IPS-18c (cell line): ENCODE measurements at regions not wholly inside any gene's neighbourhood (a gene's known extent, or its start where the extent isn't known, plus 50 kb on each side); places are given as distances from the start of the nearest gene placed in this dataset.
A peak's percentile ranks its signal among the peaks of the same experiment; 100 is the strongest.
"Not testable (repeated sequence)": the region's sequence is repeated elsewhere in the genome, so short reads cannot be mapped to it uniquely, and the experiment has no call there.

Source experiments
- H3K4me3 ChIP-seq: 2 replicates; pipeline ENCODE4 v1.7.0; 2013; ENCODE audit warnings: low read depth, mild to moderate bottlenecking, low read length, moderate library complexity; ENCODE audit not compliant: insufficient read depth
- H3K9me3 ChIP-seq: one replicate; pipeline ENCODE4 v1.6.1; 2013; ENCODE audit warnings: mild to moderate bottlenecking, low read length, moderate library complexity; ENCODE audit not compliant: control insufficient read depth, insufficient read depth

DNA sequence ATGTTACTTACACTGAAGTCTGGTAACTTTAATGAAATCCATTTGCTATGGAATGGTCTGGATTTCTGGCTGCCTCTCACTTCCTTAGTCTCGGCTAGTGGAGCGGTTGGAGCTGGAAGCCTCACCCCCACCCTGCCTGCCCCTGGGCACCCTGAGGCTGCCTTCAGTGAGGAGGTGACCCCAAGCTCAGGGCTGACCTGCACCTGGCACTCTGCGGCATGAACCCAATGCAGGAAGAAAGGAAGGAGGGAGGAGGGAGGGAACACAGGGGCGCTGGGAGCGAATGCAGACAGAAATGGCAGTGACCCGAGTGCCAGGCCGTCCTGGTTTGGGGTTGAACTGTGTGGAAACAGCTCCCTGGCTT is 353.1 kb downstream of the TMEM121 start:
- Histone ChIP-seq H3K9me3 (peaks cover 53% of the 10 kb centered on the region), H3K4me3 (no peak overlapping the region)

DNA sequence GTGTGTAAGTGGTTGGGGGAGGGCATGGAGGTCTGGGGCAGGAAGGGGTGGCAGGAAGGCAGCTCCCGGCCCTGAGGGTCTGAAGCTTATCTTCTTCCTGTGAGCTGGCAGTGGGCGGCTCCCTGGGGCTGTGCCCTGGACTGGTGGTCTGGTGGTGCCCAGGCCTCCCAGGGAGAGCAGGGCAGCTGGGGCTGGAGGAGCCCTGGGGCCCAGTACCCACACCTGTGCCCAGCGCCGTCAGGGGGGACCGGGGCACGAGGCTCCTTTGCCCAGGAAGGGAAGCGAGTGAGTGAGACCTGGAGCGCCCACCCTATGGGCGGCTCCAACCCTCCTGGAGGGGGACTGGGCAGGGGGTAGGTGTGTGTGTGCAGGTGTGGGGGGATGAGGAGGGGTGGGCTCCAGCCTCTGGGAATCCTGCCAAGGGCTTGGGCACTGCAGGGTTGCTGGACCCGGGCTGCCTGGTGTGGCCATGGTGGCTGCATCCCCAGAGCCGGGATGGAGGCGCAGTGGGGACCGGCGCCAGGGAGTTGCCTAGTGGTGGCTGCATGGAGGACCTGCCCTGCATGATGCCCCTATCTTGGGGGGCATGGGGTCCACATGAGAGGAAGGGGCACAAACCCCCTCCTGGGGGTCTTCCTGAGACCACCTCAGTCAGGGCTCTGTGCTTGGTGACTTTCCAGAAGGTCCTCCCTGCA is 353.6 kb downstream of the TMEM121 start:
- no peak overlapping the region for H3K4me3 ChIP-seq
- peaks cover 57% of the 10 kb centered on the region for H3K9me3 ChIP-seq

DNA sequence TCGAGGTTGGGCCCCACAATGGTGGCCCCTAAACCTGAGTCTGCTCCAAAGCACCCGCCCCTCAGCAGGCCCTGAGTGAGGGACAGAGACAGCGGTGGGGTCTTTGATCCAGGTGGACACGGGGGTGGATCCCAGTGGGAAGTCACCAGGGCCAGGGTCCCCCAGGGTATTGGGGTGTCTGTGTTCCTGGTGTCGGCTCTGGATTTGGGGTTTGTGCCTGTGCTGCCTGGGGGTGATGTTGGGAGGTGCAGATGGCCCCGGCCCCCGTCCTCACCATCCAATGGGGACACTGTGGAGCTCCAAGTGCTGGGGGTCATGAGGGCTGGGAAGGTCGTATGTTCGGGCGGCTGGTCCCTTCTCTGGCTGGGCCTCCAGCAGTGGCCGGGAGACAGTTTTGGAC is 354.2 kb downstream of the TMEM121 start:
- H3K9me3 ChIP-seq = peaks cover 60% of the 10 kb centered on the region
- H3K4me3 ChIP-seq = no peak overlapping the region

DNA sequence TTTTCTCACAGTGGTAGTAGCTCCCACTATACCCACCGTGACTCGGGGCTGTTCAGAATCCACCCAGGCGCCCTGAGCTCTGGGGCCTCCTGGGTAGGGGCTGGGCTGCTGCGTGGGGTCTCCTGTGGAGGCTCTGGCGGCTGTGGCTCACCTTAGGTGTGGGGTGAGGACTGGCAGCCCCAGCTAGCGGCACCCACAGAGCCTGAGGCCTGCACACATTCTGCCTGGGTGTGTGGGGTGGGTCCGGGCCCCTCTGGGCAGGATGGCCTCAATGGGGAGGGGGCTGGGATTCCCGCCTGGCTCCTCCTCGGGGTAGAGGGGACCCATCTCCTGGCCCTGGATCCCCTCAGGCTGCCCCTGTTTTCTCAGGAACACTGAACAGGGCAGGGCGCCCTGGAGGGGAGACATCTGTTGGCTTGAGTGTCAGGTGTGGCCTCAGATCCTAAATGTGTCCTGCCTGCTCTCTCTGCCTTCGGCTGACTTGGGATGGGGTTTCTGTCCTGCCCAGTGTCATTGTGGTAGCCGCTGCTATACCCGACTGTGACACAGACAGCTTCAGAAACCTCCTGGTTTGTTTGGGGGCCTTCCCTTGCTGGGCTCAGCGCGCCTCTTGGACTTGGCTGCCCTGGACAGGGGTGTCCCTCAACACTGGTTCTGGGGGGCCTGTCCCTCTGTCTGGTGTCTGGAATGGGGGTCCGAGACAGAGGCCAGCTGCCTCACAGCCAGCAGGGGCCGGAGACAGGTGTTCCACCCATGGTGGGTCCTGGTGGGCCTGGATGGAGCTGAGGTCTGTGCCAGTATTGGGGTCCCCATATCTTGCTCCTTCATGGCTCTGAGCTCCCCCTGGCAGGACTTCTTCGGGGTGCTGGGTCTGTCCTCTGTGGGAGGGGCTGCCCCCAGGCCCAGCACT is 354.9 kb downstream of the TMEM121 start:
- Histone ChIP-seq H3K9me3 (peaks cover 61% of the 10 kb centered on the region), H3K4me3 (no peak overlapping the region)

DNA sequence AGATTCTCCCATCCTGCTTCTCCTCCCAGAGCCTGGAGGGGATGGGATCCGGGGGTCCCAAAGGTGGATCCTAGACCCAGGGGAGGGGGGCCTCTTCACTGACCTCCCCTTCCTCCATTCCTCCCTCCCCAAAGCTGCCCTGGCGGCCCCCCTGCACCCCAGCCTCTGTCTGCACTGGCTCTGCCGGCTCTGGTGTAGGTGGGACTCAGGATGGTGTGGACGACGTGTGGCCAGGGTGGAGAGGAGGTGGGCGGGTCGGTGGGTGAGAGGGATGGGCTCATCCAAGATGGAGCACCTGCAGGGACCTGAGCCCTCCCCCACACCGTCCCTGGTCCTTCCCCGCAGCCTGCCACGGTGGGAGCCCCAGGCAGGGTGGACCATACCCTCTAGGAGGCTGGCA is 355.6 kb downstream of the TMEM121 start:
- H3K9me3 ChIP-seq = peaks cover 58% of the 10 kb centered on the region
- not testable (repeated sequence) for H3K4me3 ChIP-seq

DNA sequence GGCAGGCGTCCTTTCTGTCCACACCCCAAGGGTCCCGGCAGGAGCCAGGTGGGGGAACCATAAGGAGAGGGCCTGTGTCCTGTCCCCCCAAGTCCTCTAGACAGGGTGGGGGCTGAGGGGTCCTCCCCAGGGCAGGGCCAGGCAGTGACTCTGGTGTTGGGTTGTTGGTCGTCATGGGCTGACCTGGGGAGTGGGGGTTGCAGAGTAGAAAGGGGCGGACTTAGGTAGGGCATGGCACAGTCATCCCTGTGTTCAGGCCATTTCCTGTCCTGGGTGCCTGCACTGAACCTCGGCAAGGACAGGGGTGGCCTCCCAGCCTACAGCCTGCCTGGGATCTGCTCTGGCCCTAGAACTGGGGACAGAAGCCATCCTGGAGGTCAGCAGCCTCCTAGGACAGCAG is 356.2 kb downstream of the TMEM121 start:
- H3K9me3 ChIP-seq = peaks cover 54% of the 10 kb centered on the region

DNA sequence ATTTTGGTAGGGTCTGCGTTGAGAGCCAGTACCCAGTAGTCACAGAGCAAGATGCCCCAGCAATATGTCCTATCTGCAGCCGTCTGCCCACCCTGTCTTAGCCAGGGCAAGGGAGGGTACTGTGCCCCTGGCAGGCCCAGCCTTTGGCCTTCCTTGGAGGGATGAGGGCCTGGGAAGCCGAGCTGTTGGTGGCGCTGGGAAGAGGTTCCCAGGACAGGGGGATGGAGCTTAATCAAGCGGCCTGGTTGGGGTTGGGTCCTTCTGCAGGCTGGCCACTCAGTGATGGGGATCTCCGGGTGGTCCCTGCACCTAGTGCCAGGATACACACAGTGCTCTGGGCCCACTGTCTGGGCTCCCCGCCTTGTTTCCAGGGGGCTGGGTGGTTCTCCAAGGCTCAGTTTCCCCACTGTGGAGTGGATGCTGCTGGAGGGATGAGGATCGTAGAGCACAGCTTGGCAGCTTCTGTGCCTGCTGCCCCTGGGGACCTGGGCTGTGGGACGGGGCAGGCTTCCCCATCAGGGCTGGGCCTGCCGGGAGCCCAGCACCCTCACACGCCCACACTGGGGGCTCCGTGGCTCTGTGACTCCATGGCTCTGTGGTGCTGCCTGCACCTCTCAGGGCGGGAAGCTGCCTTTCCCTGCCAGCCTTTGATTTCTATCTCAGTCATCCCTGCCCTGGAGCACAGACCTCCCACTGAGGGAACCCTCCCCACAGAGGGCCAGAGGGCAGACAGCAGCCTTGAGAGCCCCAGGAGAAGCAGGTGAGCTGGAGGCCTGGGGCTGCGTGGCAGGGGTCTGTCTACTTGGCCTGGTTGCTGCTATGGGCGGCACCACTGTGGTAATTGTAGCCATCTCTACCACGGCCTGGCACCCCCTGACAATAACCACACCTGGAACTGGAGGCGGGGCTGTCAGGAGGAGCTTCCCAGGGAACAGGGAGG is 357.0 kb downstream of the TMEM121 start:
- Histone ChIP-seq H3K4me3 (no peak overlapping the region), H3K9me3 (peaks cover 51% of the 10 kb centered on the region)

More for the DNA sequence above, 356.2 kb downstream of the TMEM121 start:
- H3K4me3 ChIP-seq = no peak overlapping the region

DNA sequence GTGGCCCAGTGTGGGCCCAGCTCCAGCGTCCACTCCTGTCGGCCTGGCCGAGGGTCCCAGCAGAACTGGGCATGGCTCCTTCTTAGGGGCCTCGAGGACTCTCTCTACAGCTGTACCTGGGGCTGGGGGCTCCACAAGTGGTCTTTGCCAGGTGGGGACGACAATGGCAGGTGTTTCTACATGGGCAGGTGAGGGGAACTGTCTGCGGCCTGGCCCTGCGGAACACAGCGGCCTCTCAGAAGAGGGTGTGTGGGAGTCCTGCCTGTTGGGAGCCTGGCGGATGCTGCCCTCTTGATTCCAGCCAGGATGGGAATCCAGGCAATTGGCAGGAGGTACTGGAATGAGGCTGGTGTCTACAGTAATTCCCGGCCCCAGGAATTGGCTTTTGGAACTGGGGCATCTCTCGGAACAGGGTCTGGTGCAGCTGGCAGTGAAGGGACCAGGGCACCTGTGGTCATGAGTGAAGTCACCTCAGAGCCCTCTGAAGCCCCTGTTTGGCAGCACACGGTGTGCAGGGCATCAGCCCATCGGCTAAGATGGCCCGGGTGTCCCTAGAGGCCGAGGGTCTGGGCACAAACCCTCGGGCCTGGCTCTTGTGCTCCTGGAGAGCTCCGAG is 357.9 kb downstream of the TMEM121 start:
- H3K4me3 ChIP-seq = not testable (repeated sequence)
- peaks cover 51% of the 10 kb centered on the region for H3K9me3 ChIP-seq

DNA sequence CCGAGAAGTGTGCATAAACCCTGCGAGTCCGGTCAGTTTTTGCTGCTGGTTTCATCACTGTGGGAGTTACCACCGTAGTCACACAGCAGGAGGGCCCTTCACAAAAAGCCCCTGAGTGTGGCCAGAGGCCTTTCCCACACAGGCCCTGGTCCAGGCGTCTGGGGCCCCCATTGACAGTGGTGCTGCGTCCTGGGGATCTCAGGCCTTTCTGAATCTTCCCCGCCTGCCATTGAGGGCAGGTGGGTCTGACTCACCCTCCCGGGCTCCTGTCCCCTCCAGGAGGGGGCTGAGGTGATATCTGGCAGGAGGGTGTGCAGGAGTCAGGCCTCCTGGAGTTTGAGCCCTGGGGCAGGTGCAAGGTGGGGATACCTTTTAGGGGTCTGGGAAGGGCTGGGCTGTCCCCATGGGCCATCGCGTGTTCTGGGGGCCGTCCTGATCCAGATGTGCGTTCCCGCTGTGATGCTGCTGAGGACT is 358.5 kb downstream of the TMEM121 start:
- H3K4me3 ChIP-seq = no peak overlapping the region
- H3K9me3 ChIP-seq = peaks cover 51% of the 10 kb centered on the region

DNA sequence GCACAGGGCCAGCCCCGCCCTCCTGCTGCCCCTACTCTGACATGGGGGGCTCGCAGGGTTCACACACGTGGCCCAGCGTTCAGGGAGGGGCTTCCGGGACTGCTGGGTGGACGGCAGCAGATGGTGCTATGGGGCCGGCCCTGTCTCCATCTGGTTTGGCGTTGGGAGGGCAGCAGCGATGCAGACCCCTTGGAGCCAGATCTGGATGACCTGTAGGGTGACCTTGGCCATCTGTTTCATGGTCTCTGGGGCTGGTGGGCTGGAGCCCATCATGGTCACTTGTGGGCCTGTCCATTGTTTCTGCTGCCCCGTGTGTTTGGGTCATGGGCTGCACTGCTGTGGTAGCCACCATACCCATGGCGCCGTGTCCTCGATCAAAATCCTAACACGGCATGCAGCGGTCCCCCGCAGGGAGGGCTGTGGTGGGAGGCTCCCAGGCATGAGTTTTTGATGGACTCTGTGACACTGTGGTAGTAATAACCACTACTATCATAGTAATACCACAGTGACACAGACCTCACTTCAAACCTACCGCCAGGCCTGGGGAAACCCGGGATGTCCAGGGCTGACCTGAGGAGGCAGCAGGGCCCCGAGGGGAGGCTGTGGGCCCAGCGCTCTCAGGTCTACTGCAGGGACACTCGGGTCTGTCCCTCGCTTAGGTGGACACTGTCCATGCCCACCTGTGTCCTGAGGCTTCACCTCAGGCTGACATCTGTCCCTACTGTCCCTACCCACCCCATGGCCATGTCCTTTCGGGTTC is 359.4 kb downstream of the TMEM121 start:
- H3K9me3 ChIP-seq = peaks cover 50% of the 10 kb centered on the region

DNA sequence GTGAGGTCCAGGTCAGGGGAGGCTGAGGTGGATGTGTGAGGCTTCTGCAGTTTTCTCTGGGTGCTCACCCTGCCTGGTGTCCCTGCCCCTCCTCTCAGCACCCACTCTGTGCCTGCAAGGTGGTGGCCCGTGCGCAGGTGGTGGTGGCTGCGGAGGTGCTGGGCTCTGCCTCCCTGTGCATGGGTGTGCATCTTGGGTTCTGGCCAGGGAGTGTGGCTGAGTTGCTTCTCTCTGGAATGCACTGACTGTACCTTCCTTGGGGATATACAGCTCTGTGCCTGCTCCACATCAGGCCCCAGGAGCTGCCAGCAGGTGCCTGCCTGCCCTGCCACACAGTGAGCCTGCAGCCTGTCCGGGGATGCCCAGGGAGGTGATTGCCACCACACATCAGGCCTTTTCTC is 360.4 kb downstream of the TMEM121 start:
- H3K9me3 ChIP-seq = peaks cover 48% of the 10 kb centered on the region
- H3K4me3 ChIP-seq = not testable (repeated sequence)

More for the DNA sequence above, 359.4 kb downstream of the TMEM121 start:
- H3K4me3 ChIP-seq = no peak overlapping the region

DNA sequence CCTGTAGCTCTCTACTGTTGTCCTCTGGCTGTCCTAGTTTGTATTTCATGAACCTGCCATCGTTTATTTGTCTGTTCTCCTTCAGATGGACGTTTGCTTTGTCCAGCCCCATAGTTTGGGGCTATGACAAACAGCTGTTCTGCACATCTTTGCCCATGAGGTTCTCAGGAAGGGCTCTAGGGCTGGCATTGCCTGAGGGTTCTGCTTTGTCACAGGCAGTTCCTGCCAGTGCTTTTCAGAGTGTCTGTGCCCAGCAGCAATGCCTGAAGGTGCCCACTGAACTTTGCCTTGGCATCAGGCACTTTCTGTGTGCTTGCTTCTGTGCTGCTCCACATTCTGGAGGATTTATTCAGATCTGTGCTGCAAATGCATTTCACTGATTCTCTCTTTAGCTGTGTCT is 361.3 kb downstream of the TMEM121 start:
- H3K9me3 ChIP-seq = peaks cover 45% of the 10 kb centered on the region
- no peak overlapping the region for H3K4me3 ChIP-seq

DNA sequence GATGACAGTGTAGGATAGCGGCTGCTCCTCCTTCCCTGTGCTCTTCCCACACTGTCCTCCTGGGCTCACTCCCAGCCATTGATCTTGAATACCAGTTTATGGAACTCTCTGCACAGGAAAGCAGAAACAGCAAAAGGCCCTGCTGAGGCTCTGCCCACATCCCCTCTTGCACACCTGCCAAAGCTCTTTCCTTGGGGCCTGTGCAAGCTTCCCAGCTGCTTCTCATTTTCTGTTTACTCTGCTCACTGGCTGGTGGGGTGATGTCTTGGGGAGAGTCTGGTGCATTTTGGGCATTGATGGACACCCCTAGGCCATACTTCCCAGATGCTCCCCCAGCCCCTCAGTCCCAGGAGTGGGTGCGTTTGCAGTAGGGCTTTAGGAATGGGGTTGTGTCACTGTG is 361.8 kb downstream of the TMEM121 start:
- peaks cover 41% of the 10 kb centered on the region for H3K9me3 ChIP-seq

DNA sequence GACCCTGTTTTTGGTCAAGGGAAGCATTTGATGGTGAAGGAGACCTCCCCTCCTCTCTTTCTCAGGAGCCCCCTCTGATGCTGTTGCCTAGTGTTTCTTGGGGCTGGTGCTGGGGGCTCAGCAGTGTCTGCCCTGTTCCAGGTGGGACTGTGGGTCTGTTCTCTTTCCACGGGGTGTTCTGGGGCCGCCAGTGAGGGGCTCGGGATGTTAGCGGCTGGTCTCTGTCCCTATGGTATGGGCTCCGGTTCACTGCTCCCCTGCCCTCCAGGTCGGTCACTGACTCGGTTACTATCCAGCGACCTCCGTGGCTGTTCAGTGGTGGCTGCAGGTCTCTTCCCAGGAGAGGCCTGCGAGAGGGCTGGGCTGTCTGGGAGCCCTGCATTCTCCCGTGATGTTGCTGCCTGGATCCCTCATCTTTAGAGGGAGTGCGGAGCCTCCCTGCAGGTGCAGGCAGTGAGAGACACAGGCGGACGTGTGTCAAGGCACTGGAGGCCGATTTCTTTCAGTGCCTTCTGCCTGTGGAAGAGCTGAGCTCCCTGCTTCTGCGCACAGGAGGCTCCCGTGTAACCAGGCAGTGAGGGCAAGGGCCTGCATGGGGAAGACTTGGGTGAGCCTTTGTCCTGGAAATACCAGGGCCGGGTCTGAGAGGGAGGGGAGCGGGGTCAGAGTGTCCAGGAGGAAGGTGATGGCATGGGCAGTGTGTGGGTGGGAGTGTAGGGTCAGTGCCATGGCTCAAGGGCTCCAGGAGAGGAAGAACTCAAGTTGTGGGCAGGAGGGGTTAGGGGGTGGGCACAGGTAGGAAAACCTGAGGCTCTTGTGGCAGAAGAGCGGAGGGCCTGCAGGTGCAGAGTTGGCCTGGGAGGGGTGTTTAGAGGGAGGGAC is 362.6 kb downstream of the TMEM121 start:
- H3K9me3 ChIP-seq = peaks cover 35% of the 10 kb centered on the region
- H3K4me3 ChIP-seq = no peak overlapping the region

More for the DNA sequence above, 361.8 kb downstream of the TMEM121 start:
- H3K4me3 ChIP-seq = no peak overlapping the region

DNA sequence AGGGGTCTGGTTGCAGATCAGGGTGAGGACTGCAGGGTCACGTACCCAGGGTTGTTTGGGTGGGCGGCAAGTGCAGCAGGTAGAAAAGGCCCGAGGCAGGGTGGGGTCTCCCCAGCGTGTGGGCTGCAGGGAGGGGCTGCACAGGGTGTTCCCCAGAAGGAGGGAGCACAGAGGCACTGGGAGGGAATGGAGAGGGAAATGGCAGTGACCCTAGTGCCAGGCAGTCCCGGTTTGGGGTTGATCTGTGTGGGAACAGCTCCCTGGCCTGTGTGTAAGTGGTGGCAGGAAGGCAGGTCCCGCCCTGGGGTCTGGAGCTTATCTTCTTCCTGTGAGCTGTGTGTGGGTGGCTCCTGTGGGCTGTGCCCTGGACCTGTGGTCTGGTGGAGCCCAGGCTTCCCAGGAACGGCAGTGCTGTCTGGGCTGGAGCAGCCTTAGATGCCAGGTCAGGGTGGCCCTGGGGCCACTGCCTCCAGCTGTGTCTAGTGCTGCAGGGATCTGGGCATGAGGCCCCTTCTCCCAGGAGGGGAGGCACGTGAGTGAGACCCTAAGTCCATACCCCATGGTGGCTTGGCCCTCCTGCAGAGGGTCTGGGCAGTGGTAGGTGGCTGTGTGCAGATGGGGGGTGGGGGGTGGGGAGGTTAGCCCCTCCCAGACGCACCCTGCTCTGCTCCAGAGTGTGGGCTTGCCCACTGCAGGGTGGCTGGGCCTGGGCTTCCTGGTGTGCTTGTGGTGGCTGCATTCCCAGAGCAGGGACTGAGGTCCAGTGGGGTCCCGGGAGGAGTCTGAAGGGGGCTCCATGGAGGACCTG is 363.5 kb downstream of the TMEM121 start:
- Histone ChIP-seq H3K4me3 (peak overlapping the region; percentile 15; the same call in 1 of the 2 replicates), H3K9me3 (peaks cover 34% of the 10 kb centered on the region)
